ENCODE measurements at regions not wholly inside any gene's neighbourhood (a gene's known extent, or its start where the extent isn't known, plus 50 kb on each side); places are given as distances from the start of the nearest gene placed in this dataset.
A peak's percentile ranks its signal among the peaks of the same experiment; 100 is the strongest.

- DNase-seq, result no peak
- intact Hi-C loops (cut with DNase I), result no loop called here
- Histone ChIP-seq H3K36me3 (no peaks in the 10 kb centered on the region), H3K27ac (no peak overlapping the region), H3K4me1 (peaks cover 0 to 5% (median 0%) of the 10 kb centered on the region in 12 donors), H3K4me3 (no peak overlapping the region), H3K9me3 (no peaks in the 10 kb centered on the region), H3K27me3 (no peaks in the 10 kb centered on the region)
- TF ChIP-seq CTCF (IDR thresholded peaks at IDR 0.05) (no peak), POLR2A (IDR thresholded peaks at IDR 0.05) (no peak)
- 6 to 16% (median 11%) methylated on average over 3 of the region's 3 CpGs for WGBS, 4 donors
- ATAC-seq, result no peak
Measured at GRCh38 chr3:181565416-181565815, 146.3 kb upstream of the SOX2 start.

GRCh38 chr3:181564222-181564621, 147.5 kb upstream of the SOX2 start:
- H3K9me3 ChIP-seq, result no peaks in the 10 kb centered on the region
- no peak overlapping the region for H3K4me3 ChIP-seq
- no peak for DNase-seq
- H3K27me3 ChIP-seq, result no peaks in the 10 kb centered on the region
- TF ChIP-seq POLR2A (IDR thresholded peaks at IDR 0.05) (no peak), CTCF (IDR thresholded peaks at IDR 0.05) (no peak)
- no peak for ATAC-seq
- H3K36me3 ChIP-seq, result no peaks in the 10 kb centered on the region
- H3K27ac ChIP-seq, result no peak overlapping the region
- intact Hi-C loops (cut with DNase I), result no loop called here
- 58 to 68% (median 68%) methylated on average over 1 of the region's 1 CpG for WGBS, 4 donors
- peaks cover 0 to 5% (median 0%) of the 10 kb centered on the region in 12 donors for H3K4me1 ChIP-seq

GRCh38 chr3:181561139-181562031, 150.3 kb upstream of the SOX2 start:
- Histone ChIP-seq H3K4me3 (no peak overlapping the region), H3K27me3 (no peaks in the 10 kb centered on the region), H3K36me3 (no peaks in the 10 kb centered on the region), H3K9me3 (no peaks in the 10 kb centered on the region), H3K4me1 (peaks cover 0 to 7% (median 0%) of the 10 kb centered on the region in 12 donors), H3K27ac (no peak overlapping the region)
- WGBS, 4 donors, result 68 to 78% (median 74%) methylated on average over 12 of the region's 12 CpGs
- TF ChIP-seq CTCF (IDR thresholded peaks at IDR 0.05) (no peak), POLR2A (IDR thresholded peaks at IDR 0.05) (no peak)
- DNase-seq (no peak), ATAC-seq (no peak)
- intact Hi-C loops (cut with DNase I), result no loop called here

- Histone ChIP-seq H3K27ac (no peak overlapping the region), H3K4me1 (peaks cover 0 to 15% (median 0%) of the 10 kb centered on the region in 12 donors), H3K4me3 (no peak overlapping the region), H3K9me3 (no peaks in the 10 kb centered on the region), H3K27me3 (no peaks in the 10 kb centered on the region), H3K36me3 (no peaks in the 10 kb centered on the region)
- peak; percentile 82 to 91 (median 88) for ATAC-seq
- peak in 4 of 5 donors; percentile 35 to 54 (median 50) for DNase-seq
- 0 to 12% (median 7%) methylated on average over 2 of the region's 2 CpGs for WGBS, 4 donors
- TF ChIP-seq CTCF (IDR thresholded peaks at IDR 0.05), result no peak
- intact Hi-C loops (cut with DNase I), result loop anchor here in 4 of 10 donors (10.0 kb wide), 3 partner anchors 194 to 234 kb away; no protein-coding TSS in a partner anchor
Measured at GRCh38 chr3:181558870-181559269, 152.9 kb upstream of the SOX2 start.

Data from heart left ventricle (tissue), 16 donors.